Neural cell (in vitro differentiated cells): ENCODE measurements at regions not wholly inside any gene's neighbourhood (a gene's known extent, or its start where the extent isn't known, plus 50 kb on each side); places are given as distances from the start of the nearest gene placed in this dataset.

Source experiments
- H2AFZ ChIP-seq: fragments of 200-600, 300-800 bp; sonication (generic), shearing (Covaris generic); 2 replicates; pipeline ENCODE4 v1.6.0; 2014; ENCODE audit warnings: low read depth, mild to moderate bottlenecking, antibody characterized with exemption, low read length, moderate library complexity
- H3F3A ChIP-seq: fragments of 200-600 bp; shearing (Covaris generic); 2 replicates; pipeline ENCODE4 v1.6.1; 2016; ENCODE audit warnings: mild to moderate bottlenecking, moderate library complexity, mixed read lengths, antibody characterized with exemption, low read length; ENCODE audit not compliant: insufficient read depth, poor library complexity, severe bottlenecking
- H3K27ac ChIP-seq: fragments of 200-600, 300-800 bp; sonication (generic), shearing (Covaris generic); 2 replicates; pipeline ENCODE4 v1.5.1; 2014; ENCODE audit warnings: mild to moderate bottlenecking, low read length, moderate library complexity
- H3K27me3 ChIP-seq: fragments of 300-800, 200-600 bp; sonication (generic), shearing (Covaris generic); 2 replicates; pipeline ENCODE4 v1.6.0; 2014; ENCODE audit warnings: mild to moderate bottlenecking, low read depth, low read length, moderate library complexity; ENCODE audit not compliant: insufficient read depth
- H3K36me3 ChIP-seq: fragments of 300-800, 200-600 bp; sonication (generic), shearing (Covaris generic); 2 replicates; pipeline ENCODE4 v1.5.1; 2014; ENCODE audit warnings: mild to moderate bottlenecking, antibody characterized with exemption, low read length, moderate library complexity; ENCODE audit not compliant: insufficient read depth
- H3K4me2 ChIP-seq: fragments of 300-800, 200-600 bp; sonication (generic), shearing (Covaris generic); 2 replicates; pipeline ENCODE4 v1.6.0; 2014; ENCODE audit warnings: mild to moderate bottlenecking, low read length
- H3K4me3 ChIP-seq: fragments of 300-800, 200-600 bp; sonication (generic), shearing (Covaris generic); 2 replicates; pipeline ENCODE4 v1.5.1; 2014; ENCODE audit warnings: mild to moderate bottlenecking, low read length, moderate library complexity
- H3K79me2 ChIP-seq: fragments of 200-600 bp; shearing (Covaris generic); replicated peaks from 2 replicates; pipeline ENCODE4 v1.6.0; 2014; ENCODE audit warnings: mild to moderate bottlenecking, low read length, moderate library complexity; ENCODE audit not compliant: insufficient read depth
- H3K9ac ChIP-seq: fragments of 300-800, 200-600 bp; sonication (generic), shearing (Covaris generic); 2 replicates; pipeline ENCODE4 v1.6.1; 2016; ENCODE audit warnings: mild to moderate bottlenecking, low read length, mixed read lengths
- H3K9me2 ChIP-seq: fragments of 200-600 bp; shearing (Covaris generic); 2 replicates; pipeline ENCODE4 v1.6.1; 2016; ENCODE audit warnings: mild to moderate bottlenecking, low read length, mixed read lengths; ENCODE audit not compliant: insufficient read depth
- H3K9me3 ChIP-seq: fragments of 200-600, 300-800 bp; sonication (generic), shearing (Covaris generic); 2 replicates; pipeline ENCODE4 v1.6.1; 2016; ENCODE audit warnings: mild to moderate bottlenecking, mixed run types, low read length, moderate library complexity, mixed read lengths
- H4K20me1 ChIP-seq: fragments of 200-600 bp; shearing (Covaris generic); 2 replicates; pipeline ENCODE4 v1.6.1; 2016; ENCODE audit warnings: mild to moderate bottlenecking, mixed run types; ENCODE audit not compliant: insufficient read depth
- CTCF ChIP-seq: fragments of 450-650 bp; IDR thresholded peaks from 2 replicates; pipeline ENCODE4 v1.5.1; 2014; ENCODE audit warnings: antibody characterized with exemption, mild to moderate bottlenecking, moderate library complexity; ENCODE audit not compliant: poor library complexity, severe bottlenecking
- EP300 ChIP-seq: fragments of 450-650 bp; conservative IDR thresholded peaks from 2 replicates; pipeline ENCODE4 v1.6.1; 2014; ENCODE audit warnings: antibody characterized with exemption, mild to moderate bottlenecking, moderate library complexity; ENCODE audit not compliant: poor library complexity, severe bottlenecking
- EZH2 ChIP-seq: fragments of 200-600, 300-800 bp; shearing (Covaris generic), sonication (generic); IDR thresholded peaks from 2 replicates; pipeline ENCODE4 v1.6.1; 2014; ENCODE audit warnings: antibody characterized with exemption, low read length, borderline replicate concordance, mild to moderate bottlenecking; ENCODE audit not compliant: insufficient read depth, poor library complexity, severe bottlenecking
- MXI1 ChIP-seq: fragments of 450-650 bp; conservative IDR thresholded peaks from 2 replicates; pipeline ENCODE4 v1.6.1; 2014; ENCODE audit warnings: antibody characterized with exemption, mild to moderate bottlenecking; ENCODE audit not compliant: poor library complexity, severe bottlenecking
- POLR2AphosphoS5 ChIP-seq: IDR thresholded peaks from 2 replicates; pipeline ENCODE4 v1.6.1; 2012
- RAD21 ChIP-seq: fragments of 450-650 bp; conservative IDR thresholded peaks from 2 replicates; pipeline ENCODE4 v1.6.1; 2014; ENCODE audit warnings: antibody characterized with exemption, mild to moderate bottlenecking, moderate library complexity
- REST ChIP-seq: IDR thresholded peaks from 2 replicates; pipeline ENCODE4 v1.6.1; 2012; ENCODE audit warnings: borderline replicate concordance
- SMC3 ChIP-seq: fragments of 450-650 bp; conservative IDR thresholded peaks from 2 replicates; pipeline ENCODE4 v1.6.1; 2014; ENCODE audit warnings: antibody characterized with exemption, mild to moderate bottlenecking, moderate library complexity; ENCODE audit not compliant: poor library complexity
- TAF1 ChIP-seq: IDR thresholded peaks from 2 replicates; pipeline ENCODE4 v1.6.1; 2012; ENCODE audit warnings: low read depth

DNA sequence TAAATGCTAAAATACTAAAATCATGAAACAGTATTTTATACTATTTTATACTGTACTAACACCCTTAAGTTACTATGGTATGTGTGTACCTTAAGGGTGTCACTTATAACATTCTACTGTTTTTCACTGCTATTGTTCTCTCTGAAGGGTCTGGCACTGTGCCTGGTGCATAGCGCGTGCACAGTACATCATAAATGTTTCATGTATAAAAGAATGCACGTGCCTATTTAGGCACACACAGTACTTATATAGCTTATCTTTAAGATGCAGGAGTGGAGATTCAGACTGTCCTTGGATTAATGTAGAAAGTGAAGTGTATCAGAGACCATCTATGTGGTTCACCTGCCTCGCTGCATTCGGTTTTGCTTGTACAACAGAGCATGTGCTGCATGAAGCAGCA lies 64.0 kb upstream of the SGK1 start:
- Histone ChIP-seq H3K27me3 (no peaks in the 10 kb centered on the region), H3K27ac (no peak overlapping the region), H3F3A (no peaks in the 10 kb centered on the region), H4K20me1 (no peaks in the 10 kb centered on the region), H3K9me2 (no peaks in the 10 kb centered on the region), H3K9me3 (no peaks in the 10 kb centered on the region), H3K9ac (no peak overlapping the region), H3K79me2 (no peaks in the 10 kb centered on the region), H3K36me3 (no peaks in the 10 kb centered on the region), H3K4me3 (no peak overlapping the region), H2AFZ (no peak overlapping the region), H3K4me2 (no peak overlapping the region)
- TF ChIP-seq POLR2AphosphoS5 (no peak), TAF1 (no peak), CTCF (no peak), SMC3 (no peak), MXI1 (no peak), EP300 (no peak), EZH2 (no peak), RAD21 (no peak), REST (no peak)

- Histone ChIP-seq H3K27ac (no peak overlapping the region), H3K4me3 (no peak overlapping the region), H3K4me2 (no peak overlapping the region)
Observed at GRCh38 chr6:134379599-134379998, 61.7 kb upstream of the SGK1 start.

More at GRCh38 chr6:134379599-134379998, 61.7 kb upstream of the SGK1 start:
- Histone ChIP-seq H3K9me3 (no peaks in the 10 kb centered on the region), H3K36me3 (no peaks in the 10 kb centered on the region), H3F3A (no peaks in the 10 kb centered on the region), H3K9me2 (no peaks in the 10 kb centered on the region), H2AFZ (no peak overlapping the region), H3K27me3 (no peaks in the 10 kb centered on the region), H3K79me2 (no peaks in the 10 kb centered on the region), H4K20me1 (no peaks in the 10 kb centered on the region), H3K9ac (no peak overlapping the region)
- TF ChIP-seq EZH2 = no peak
- TF ChIP-seq SMC3 = no peak
- TF ChIP-seq TAF1 = no peak
- no peak for TF ChIP-seq POLR2AphosphoS5
- TF ChIP-seq MXI1 = no peak
- TF ChIP-seq REST = no peak
- TF ChIP-seq CTCF = no peak
- TF ChIP-seq EP300 = no peak
- no peak for TF ChIP-seq RAD21
